Tibial nerve (tissue), 4 donors: ENCODE measurements at regions not wholly inside any gene's neighbourhood (a gene's known extent, or its start where the extent isn't known, plus 50 kb on each side); places are given as distances from the start of the nearest gene placed in this dataset.

Source experiments
- EP300 ChIP-seq, 2 donors: sonication (generic); formaldehyde crosslinking; IDR thresholded peaks; one replicate each; pipeline ENCODE4 v1.6.1; 2017; ENCODE audit warnings: antibody characterized with exemption in 2 of 2, mild to moderate bottlenecking in 1 of 2
- POLR2A ChIP-seq, 2 donors: fragments of 450-650 bp; IDR thresholded peaks; one replicate each; pipeline ENCODE4 v1.6.1; 2017; ENCODE audit warnings: antibody characterized with exemption in 2 of 2, mild to moderate bottlenecking in 2 of 2, moderate library complexity in 2 of 2
- TF ChIP-seq, protein P1 (sequence below), 5 experiments: fragments of 200-600 bp in 3 of 5; fragments of 450-650 bp in 2 of 5; sonication (generic) in 3 of 5; IDR thresholded peaks; one replicate each; pipeline ENCODE4 v1.5.1; 2016 to 2019; ENCODE audit warnings: antibody characterized with exemption in 5 of 5, mild to moderate bottlenecking in 3 of 5, moderate library complexity in 2 of 5

DNA sequence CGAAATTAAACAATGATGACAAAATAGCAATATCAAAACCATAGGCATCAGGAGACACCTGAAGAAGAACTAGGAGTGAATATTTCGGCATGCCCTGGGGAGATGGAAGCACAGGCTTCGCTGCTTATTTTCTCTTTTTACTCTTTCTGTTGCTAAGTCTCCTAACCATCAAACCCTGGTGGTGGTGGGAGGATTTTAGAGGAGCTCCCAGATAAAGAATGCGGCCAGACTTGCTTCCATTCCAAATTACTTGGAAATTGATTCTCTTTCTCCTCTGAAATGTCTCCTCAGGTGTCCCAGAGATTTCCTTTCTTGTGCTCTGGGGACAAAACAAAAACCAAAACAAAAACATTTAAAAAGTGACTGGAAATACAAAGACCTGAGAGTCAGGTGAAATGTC lies 243.0 kb downstream of the KBTBD8 start:
- TF ChIP-seq, protein P1, sequence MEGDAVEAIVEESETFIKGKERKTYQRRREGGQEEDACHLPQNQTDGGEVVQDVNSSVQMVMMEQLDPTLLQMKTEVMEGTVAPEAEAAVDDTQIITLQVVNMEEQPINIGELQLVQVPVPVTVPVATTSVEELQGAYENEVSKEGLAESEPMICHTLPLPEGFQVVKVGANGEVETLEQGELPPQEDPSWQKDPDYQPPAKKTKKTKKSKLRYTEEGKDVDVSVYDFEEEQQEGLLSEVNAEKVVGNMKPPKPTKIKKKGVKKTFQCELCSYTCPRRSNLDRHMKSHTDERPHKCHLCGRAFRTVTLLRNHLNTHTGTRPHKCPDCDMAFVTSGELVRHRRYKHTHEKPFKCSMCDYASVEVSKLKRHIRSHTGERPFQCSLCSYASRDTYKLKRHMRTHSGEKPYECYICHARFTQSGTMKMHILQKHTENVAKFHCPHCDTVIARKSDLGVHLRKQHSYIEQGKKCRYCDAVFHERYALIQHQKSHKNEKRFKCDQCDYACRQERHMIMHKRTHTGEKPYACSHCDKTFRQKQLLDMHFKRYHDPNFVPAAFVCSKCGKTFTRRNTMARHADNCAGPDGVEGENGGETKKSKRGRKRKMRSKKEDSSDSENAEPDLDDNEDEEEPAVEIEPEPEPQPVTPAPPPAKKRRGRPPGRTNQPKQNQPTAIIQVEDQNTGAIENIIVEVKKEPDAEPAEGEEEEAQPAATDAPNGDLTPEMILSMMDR (IDR thresholded peaks at IDR 0.05) = no peak
- TF ChIP-seq POLR2A (IDR thresholded peaks at IDR 0.05) (no peak), EP300 (IDR thresholded peaks at IDR 0.05) (no peak)
